ENCODE measurements at regions not wholly inside any gene's neighbourhood (a gene's known extent, or its start where the extent isn't known, plus 50 kb on each side); places are given as distances from the start of the nearest gene placed in this dataset.
"Not testable (repeated sequence)": the region's sequence is repeated elsewhere in the genome, so short reads cannot be mapped to it uniquely, and the experiment has no call there.

- H3K36me3 Mint-ChIP-seq: no peaks in the 10 kb centered on the region
- H3K9me3 Mint-ChIP-seq: peaks cover 12% of the 10 kb centered on the region
- no peak overlapping the region for H3K27ac Mint-ChIP-seq
- no peak for ATAC-seq
- no peak overlapping the region for H3K4me3 Mint-ChIP-seq
- H3K4me1 Mint-ChIP-seq: no peaks in the 10 kb centered on the region
- H3K27me3 Mint-ChIP-seq: no peaks in the 10 kb centered on the region
Observed at GRCh38 chr13:81021284-81021840, 680.4 kb upstream of the SPRY2 start.

DNA sequence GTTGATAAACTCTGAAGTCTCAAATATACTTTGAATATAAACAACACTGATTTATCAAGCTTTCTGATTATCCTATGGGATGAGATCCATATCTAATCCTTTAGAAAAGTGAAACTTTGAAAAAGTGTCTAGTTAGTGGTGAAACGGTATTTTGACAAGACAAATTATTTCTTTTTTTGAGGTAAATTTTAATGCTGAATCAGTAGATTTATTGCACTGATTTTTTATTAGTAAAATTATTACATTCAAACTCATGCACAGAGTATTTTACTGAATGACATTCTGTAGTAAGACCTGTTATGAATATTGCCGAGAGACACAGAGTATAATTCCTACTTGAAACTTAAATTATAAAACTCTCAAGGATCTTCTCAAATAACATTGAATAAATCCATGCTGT, 679.1 kb upstream of the SPRY2 start:
- Mint-ChIP-seq H3K9me3 (peaks cover 17% of the 10 kb centered on the region), H3K4me3 (no peak overlapping the region), H3K36me3 (no peaks in the 10 kb centered on the region), H3K27me3 (no peaks in the 10 kb centered on the region), H3K4me1 (no peaks in the 10 kb centered on the region), H3K27ac (no peak overlapping the region)
- ATAC-seq: no peak

DNA sequence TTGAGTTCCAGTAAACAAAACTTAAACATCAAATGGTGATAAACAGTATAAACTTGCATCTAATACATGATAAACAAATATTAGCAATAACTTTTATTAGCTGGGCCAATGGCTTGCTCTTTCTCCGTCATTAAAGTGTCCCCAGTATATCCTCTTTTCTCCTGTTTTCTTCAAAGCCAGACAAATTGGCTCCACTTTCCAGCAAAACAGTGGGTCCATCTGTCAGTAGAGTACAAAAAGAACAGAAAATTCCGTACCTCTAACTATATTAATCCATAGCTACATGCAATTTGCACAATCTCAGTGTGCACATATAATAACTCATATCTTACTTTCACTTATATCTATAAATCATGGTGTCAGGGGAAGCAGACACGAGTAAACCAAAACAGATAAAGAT, 678.0 kb upstream of the SPRY2 start:
- no peak for ATAC-seq

DNA sequence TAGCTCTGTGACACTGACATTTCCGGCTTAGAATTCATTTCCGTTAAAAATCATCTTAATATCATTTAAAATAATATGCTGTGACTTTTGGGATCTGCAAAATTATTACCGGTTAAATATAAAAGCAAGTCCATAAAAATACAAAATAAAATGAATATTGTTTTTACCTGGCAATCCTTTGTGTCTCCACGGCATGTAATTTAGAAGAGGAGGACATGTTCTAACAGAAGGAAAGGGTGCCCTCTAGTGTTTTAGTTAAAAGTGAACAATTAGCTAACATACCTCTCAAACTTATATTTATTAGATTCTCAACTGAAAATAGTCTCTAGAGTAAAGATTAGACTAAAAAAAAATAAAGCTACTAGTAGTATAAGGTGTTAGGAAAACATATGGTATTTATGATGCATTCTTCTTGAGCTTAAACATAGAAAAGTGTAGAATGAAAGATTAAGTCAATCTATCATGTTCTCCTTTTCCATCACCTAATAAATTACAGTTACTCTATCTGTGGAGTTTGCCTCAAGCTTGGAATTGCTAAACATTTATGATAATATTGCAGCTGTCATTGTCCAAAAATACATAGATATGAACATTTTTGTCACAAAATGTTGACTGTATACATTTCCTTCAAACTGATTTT, 676.7 kb upstream of the SPRY2 start:
- peaks cover 12% of the 10 kb centered on the region for H3K9me3 Mint-ChIP-seq
- no peaks in the 10 kb centered on the region for H3K4me1 Mint-ChIP-seq
- H3K36me3 Mint-ChIP-seq: no peaks in the 10 kb centered on the region

More for the DNA sequence above, 678.0 kb upstream of the SPRY2 start:
- H3K9me3 Mint-ChIP-seq: peaks cover 13% of the 10 kb centered on the region
- no peak overlapping the region for H3K4me3 Mint-ChIP-seq
- no peaks in the 10 kb centered on the region for H3K4me1 Mint-ChIP-seq
- H3K27ac Mint-ChIP-seq: no peak overlapping the region
- H3K27me3 Mint-ChIP-seq: no peaks in the 10 kb centered on the region
- no peaks in the 10 kb centered on the region for H3K36me3 Mint-ChIP-seq

DNA sequence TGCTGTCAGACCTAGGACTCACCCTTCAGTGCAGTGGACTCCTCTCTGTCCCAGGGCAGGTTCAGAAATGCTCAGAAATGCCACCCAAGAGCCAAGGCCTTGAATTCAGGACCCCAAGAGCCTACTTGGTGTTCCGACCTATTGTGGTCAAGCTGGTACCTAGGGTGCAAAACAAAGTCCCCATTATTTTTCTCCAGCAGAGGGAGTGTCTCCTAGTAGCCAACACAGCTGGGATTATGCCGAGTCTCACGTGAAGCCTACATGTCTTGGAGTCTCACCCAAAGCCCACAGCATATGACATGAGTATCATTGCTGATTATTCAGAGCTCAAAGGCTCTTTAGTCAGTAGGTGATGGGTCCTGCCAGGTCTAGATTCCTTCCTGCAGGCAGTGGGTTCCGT, 671.1 kb upstream of the SPRY2 start:
- no peaks in the 10 kb centered on the region for H3K36me3 Mint-ChIP-seq

More for the DNA sequence above, 676.7 kb upstream of the SPRY2 start:
- no peaks in the 10 kb centered on the region for H3K27me3 Mint-ChIP-seq
- no peak overlapping the region for H3K4me3 Mint-ChIP-seq
- ATAC-seq: no peak
- no peak overlapping the region for H3K27ac Mint-ChIP-seq

GRCh38 chr13:81001828-81002385, 661.0 kb upstream of the SPRY2 start:
- H3K4me3 Mint-ChIP-seq: no peak overlapping the region
- H3K9me3 Mint-ChIP-seq: peaks cover 3% of the 10 kb centered on the region
- no peaks in the 10 kb centered on the region for H3K36me3 Mint-ChIP-seq
- no peaks in the 10 kb centered on the region for H3K4me1 Mint-ChIP-seq
- H3K27me3 Mint-ChIP-seq: no peaks in the 10 kb centered on the region
- no peak overlapping the region for H3K27ac Mint-ChIP-seq
- no peak for ATAC-seq

More for the DNA sequence above, 671.1 kb upstream of the SPRY2 start:
- Mint-ChIP-seq H3K27ac (no peak overlapping the region), H3K4me1 (no peaks in the 10 kb centered on the region), H3K27me3 (no peaks in the 10 kb centered on the region), H3K4me3 (no peak overlapping the region), H3K9me3 (peaks cover 21% of the 10 kb centered on the region)
- ATAC-seq: no peak

- H3K36me3 Mint-ChIP-seq, H3K4me3 Mint-ChIP-seq, H3K4me1 Mint-ChIP-seq, H3K27me3 Mint-ChIP-seq, H3K9me3 Mint-ChIP-seq, H3K27ac Mint-ChIP-seq, ATAC-seq: not testable (repeated sequence)
Observed at GRCh38 chr13:80998603-80999002, 657.7 kb upstream of the SPRY2 start.

DNA sequence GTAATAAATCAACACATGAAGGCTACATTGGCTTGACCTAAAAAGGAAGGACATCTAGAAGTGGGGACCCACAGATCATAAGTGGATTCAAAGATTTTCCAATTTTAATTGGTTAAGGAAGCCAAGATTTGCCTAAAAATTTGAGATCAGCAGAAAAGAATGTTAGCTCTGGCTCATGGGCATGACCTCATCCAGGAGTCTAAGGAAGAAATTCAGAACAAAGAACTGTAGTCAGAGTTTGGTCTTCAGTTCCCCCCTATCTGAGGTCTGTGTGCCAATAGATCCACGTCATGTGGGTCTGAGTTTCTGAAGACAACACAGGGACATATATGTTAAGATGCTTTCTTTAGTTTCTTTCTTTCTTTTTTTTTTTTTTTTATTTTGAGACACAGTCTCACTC, 648.8 kb upstream of the SPRY2 start:
- Mint-ChIP-seq H3K9me3 (peaks cover 9% of the 10 kb centered on the region), H3K36me3 (no peaks in the 10 kb centered on the region), H3K4me3 (no peak overlapping the region), H3K4me1 (no peaks in the 10 kb centered on the region), H3K27me3 (no peaks in the 10 kb centered on the region), H3K27ac (no peak overlapping the region)
- ATAC-seq: no peak

- Mint-ChIP-seq H3K4me1 (no peaks in the 10 kb centered on the region), H3K36me3 (no peaks in the 10 kb centered on the region), H3K27ac (no peak overlapping the region), H3K9me3 (peaks cover 9% of the 10 kb centered on the region), H3K4me3 (no peak overlapping the region), H3K27me3 (no peaks in the 10 kb centered on the region)
- ATAC-seq: no peak
Observed at GRCh38 chr13:80989241-80989640, 648.3 kb upstream of the SPRY2 start.

DNA sequence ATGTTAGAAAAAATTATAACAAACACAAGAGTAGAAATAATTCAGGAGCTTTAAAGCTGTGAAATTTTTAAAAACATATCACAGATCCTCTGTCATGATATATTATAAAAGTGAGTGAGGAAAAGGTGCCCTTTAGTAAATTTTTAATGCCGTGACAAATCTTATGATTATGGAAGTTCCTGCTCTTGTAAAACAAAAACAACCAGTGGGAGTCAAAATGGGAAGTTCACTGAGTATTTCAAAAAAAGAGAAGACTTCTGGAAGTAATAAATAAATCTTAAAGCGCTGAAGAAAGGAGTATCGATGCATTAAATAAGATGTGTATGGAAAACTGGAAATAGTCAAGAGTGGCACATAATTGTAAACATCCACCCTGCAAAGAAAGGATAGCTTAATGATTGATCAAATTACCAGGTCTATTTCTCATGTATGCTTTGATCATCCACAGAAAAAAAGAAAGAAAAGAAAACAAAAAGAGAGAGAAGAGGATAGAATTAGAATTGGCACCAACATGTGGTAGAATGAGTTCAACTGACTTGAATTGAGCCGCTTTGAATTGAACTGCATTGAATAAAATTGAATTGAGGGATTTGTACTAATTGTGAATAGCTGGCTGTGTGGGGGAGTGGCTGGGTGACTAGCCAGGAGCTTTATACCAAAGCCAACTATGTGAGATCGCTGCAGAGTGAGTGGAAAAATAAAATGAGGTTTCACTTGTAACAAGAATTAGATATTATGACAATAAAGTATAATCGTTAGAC, 647.6 kb upstream of the SPRY2 start:
- Mint-ChIP-seq H3K4me3 (no peak overlapping the region), H3K9me3 (peaks cover 9% of the 10 kb centered on the region), H3K27me3 (no peaks in the 10 kb centered on the region), H3K27ac (no peak overlapping the region), H3K4me1 (no peaks in the 10 kb centered on the region), H3K36me3 (no peaks in the 10 kb centered on the region)
- no peak for ATAC-seq

GRCh38 chr13:80979035-80979641, 638.2 kb upstream of the SPRY2 start:
- Mint-ChIP-seq H3K27ac (no peak overlapping the region), H3K4me3 (no peak overlapping the region), H3K36me3 (no peaks in the 10 kb centered on the region), H3K27me3 (no peaks in the 10 kb centered on the region), H3K9me3 (peaks cover 7% of the 10 kb centered on the region), H3K4me1 (no peaks in the 10 kb centered on the region)
- no peak for ATAC-seq

DNA sequence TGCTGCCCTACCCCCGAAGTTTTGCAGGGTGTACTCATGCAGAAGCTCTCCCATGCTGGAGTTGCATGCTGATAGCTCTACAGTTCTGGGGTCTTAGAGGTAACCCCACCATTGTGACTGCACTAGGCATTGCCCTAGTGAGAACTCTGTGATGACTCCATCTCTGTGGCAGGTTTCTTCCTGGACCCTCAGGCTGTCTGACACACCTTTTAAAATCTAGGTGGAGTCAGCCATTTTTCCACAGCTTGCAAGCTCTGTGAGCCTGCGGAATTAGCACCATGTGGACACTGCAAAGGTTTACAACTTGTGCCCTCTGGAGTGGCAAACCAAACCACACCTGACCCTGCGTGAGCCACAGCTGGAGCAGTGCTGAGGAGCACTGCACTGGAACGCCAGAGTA, 636.2 kb upstream of the SPRY2 start:
- no peaks in the 10 kb centered on the region for H3K4me1 Mint-ChIP-seq
- H3K9me3 Mint-ChIP-seq: peaks cover 7% of the 10 kb centered on the region
- no peak for ATAC-seq
- no peak overlapping the region for H3K4me3 Mint-ChIP-seq
- H3K27me3 Mint-ChIP-seq: no peaks in the 10 kb centered on the region
- no peak overlapping the region for H3K27ac Mint-ChIP-seq
- no peaks in the 10 kb centered on the region for H3K36me3 Mint-ChIP-seq

GRCh38 chr13:80975903-80976302, 635.0 kb upstream of the SPRY2 start:
- H3K9me3 Mint-ChIP-seq: peaks cover 5% of the 10 kb centered on the region
- ATAC-seq: no peak
- no peak overlapping the region for H3K27ac Mint-ChIP-seq
- no peaks in the 10 kb centered on the region for H3K36me3 Mint-ChIP-seq
- no peaks in the 10 kb centered on the region for H3K27me3 Mint-ChIP-seq
- no peak overlapping the region for H3K4me3 Mint-ChIP-seq
- H3K4me1 Mint-ChIP-seq: no peaks in the 10 kb centered on the region

GRCh38 chr13:80973721-80974120, 632.8 kb upstream of the SPRY2 start:
- H3K27me3 Mint-ChIP-seq: no peaks in the 10 kb centered on the region
- no peak overlapping the region for H3K27ac Mint-ChIP-seq
- no peak overlapping the region for H3K4me3 Mint-ChIP-seq
- H3K36me3 Mint-ChIP-seq: no peaks in the 10 kb centered on the region
- no peak for ATAC-seq
- H3K4me1 Mint-ChIP-seq: no peaks in the 10 kb centered on the region
- H3K9me3 Mint-ChIP-seq: no peaks in the 10 kb centered on the region

- Mint-ChIP-seq H3K4me1 (no peaks in the 10 kb centered on the region), H3K9me3 (no peaks in the 10 kb centered on the region), H3K27me3 (no peaks in the 10 kb centered on the region), H3K4me3 (no peak overlapping the region), H3K27ac (no peak overlapping the region), H3K36me3 (no peaks in the 10 kb centered on the region)
- no peak for ATAC-seq
Observed at GRCh38 chr13:80972857-80973478, 632.0 kb upstream of the SPRY2 start.
